ENCODE measurements at regions not wholly inside any gene's neighbourhood (a gene's known extent, or its start where the extent isn't known, plus 50 kb on each side); places are given as distances from the start of the nearest gene placed in this dataset.
A peak's percentile ranks its signal among the peaks of the same experiment; 100 is the strongest.

DNA sequence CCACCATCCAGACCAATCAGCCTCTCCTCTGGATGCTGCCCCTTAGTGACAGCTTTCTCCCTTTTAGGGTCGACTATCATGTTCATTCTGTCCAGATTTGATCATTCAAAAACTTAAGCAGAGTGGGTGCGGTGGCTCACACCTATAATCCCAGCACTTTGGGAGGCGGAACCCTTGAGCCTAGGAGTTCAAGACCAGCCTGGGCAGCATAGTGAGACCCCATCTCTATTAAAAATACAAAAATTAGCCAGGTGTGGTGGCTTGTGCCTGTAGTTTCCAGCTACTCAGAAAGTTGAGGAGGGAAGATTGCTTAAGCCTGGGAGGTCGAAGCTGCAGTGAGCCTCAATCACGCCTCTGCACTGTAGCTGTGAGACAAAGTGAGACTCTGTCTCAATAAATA is 68.3 kb upstream of the ZCCHC2 start:
- Histone ChIP-seq H3K27me3 (ENCODE audit: low read depth) (no peaks in the 10 kb centered on the region), H3K27ac (replicated peaks) (no peak overlapping the region), H3K36me3 (no peaks in the 10 kb centered on the region), H3K9me3 (replicated peaks) (peaks cover 7% of the 10 kb centered on the region), H3K4me3 (no peak overlapping the region), H3K4me1 (peaks cover 34% of the 10 kb centered on the region)
- TF ChIP-seq CTCF (IDR thresholded peaks at IDR 0.05; ENCODE audit: borderline replicate concordance) = no peak
- intact Hi-C loops (cut with micrococcal nuclease) = no loop called here
- DNase-seq = no peak

DNA sequence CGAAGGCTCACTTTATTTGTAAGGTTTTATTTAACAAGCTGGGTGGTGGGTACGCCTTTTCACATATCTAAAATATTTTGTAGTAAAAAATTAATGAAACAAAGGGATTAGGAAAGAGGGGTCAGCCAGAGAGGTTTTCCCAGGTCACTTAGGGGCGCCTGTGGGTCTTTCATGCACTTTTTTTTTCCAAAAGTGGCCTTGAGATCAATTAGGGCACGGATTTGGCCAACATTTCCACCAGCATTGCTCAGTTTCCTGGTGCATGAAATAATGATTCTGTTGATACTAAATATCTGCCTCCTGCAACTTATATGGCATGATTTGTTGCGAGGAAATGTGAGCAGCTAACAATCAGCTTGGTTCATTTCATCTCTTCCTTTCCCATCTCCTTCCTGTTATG is 67.6 kb upstream of the ZCCHC2 start:
- no peak for DNase-seq
- Histone ChIP-seq H3K27ac (replicated peaks) (no peak overlapping the region), H3K9me3 (replicated peaks) (peaks cover under 1% of the 10 kb centered on the region), H3K4me3 (no peak overlapping the region), H3K27me3 (ENCODE audit: low read depth) (no peaks in the 10 kb centered on the region), H3K4me1 (peaks cover 34% of the 10 kb centered on the region), H3K36me3 (no peaks in the 10 kb centered on the region)
- intact Hi-C loops (cut with micrococcal nuclease) = no loop called here
- TF ChIP-seq CTCF (IDR thresholded peaks at IDR 0.05; ENCODE audit: borderline replicate concordance) = no peak

- Histone ChIP-seq H3K4me1 (peaks cover 21% of the 10 kb centered on the region), H3K27ac (replicated peaks) (no peak overlapping the region), H3K36me3 (no peaks in the 10 kb centered on the region), H3K27me3 (ENCODE audit: low read depth) (no peaks in the 10 kb centered on the region), H3K9me3 (replicated peaks) (no peaks in the 10 kb centered on the region), H3K4me3 (no peak overlapping the region)
- TF ChIP-seq CTCF (IDR thresholded peaks at IDR 0.05; ENCODE audit: borderline replicate concordance) = no peak
- no peak for DNase-seq
- intact Hi-C loops (cut with micrococcal nuclease) = no loop called here
These were observed 64.9 kb upstream of the ZCCHC2 start for GRCh38 chr18:62457877-62458276.

GRCh38 chr18:62458346-62458745 is 64.5 kb upstream of the ZCCHC2 start:
- Histone ChIP-seq H3K27me3 (ENCODE audit: low read depth) (no peaks in the 10 kb centered on the region), H3K27ac (replicated peaks) (peak overlapping the region; percentile 49), H3K9me3 (replicated peaks) (no peaks in the 10 kb centered on the region), H3K36me3 (no peaks in the 10 kb centered on the region), H3K4me3 (no peak overlapping the region), H3K4me1 (peaks cover 21% of the 10 kb centered on the region)
- intact Hi-C loops (cut with micrococcal nuclease) = no loop called here
- TF ChIP-seq CTCF (IDR thresholded peaks at IDR 0.05; ENCODE audit: borderline replicate concordance) = no peak
- DNase-seq = no peak

GRCh38 chr18:62458868-62459716 is 63.7 kb upstream of the ZCCHC2 start:
- H3K36me3 ChIP-seq = no peaks in the 10 kb centered on the region
- intact Hi-C loops (cut with micrococcal nuclease) = no loop called here
- no peaks in the 10 kb centered on the region for H3K9me3 ChIP-seq (replicated peaks)
- TF ChIP-seq CTCF (IDR thresholded peaks at IDR 0.05; ENCODE audit: borderline replicate concordance) = no peak
- peak; percentile 60 for DNase-seq
- no peak overlapping the region for H3K4me3 ChIP-seq
- peaks cover 21% of the 10 kb centered on the region for H3K4me1 ChIP-seq
- H3K27ac ChIP-seq (replicated peaks) = peak overlapping the region; percentile 49
- no peaks in the 10 kb centered on the region for H3K27me3 ChIP-seq (ENCODE audit: low read depth)
